ENCODE measurements at regions not wholly inside any gene's neighbourhood (a gene's known extent, or its start where the extent isn't known, plus 50 kb on each side); places are given as distances from the start of the nearest gene placed in this dataset.

GRCh38 chr2:84085562-84085961, 373.5 kb downstream of the SUCLG1 start:
- TF ChIP-seq, protein P1, sequence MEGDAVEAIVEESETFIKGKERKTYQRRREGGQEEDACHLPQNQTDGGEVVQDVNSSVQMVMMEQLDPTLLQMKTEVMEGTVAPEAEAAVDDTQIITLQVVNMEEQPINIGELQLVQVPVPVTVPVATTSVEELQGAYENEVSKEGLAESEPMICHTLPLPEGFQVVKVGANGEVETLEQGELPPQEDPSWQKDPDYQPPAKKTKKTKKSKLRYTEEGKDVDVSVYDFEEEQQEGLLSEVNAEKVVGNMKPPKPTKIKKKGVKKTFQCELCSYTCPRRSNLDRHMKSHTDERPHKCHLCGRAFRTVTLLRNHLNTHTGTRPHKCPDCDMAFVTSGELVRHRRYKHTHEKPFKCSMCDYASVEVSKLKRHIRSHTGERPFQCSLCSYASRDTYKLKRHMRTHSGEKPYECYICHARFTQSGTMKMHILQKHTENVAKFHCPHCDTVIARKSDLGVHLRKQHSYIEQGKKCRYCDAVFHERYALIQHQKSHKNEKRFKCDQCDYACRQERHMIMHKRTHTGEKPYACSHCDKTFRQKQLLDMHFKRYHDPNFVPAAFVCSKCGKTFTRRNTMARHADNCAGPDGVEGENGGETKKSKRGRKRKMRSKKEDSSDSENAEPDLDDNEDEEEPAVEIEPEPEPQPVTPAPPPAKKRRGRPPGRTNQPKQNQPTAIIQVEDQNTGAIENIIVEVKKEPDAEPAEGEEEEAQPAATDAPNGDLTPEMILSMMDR (IDR thresholded peaks at IDR 0.05 in 2 of 3, conservative IDR thresholded peaks at IDR 0.05 in 1 of 3; ENCODE audit: control insufficient read depth in 2 of 3, extremely low read depth in 1 of 3, insufficient read depth in 1 of 3, low read depth in 3 of 3, low read length in 3 of 3), result no peak
- TF ChIP-seq MTA3 (IDR thresholded peaks at IDR 0.05; ENCODE audit: borderline replicate concordance, low read length), result no peak
- TF ChIP-seq CBX5 (IDR thresholded peaks at IDR 0.05; ENCODE audit: low read depth), result no peak
- no peak for TF ChIP-seq TAF1 (IDR thresholded peaks at IDR 0.05; ENCODE audit: borderline replicate concordance, low read depth, low read length)
- no peak for TF ChIP-seq POLR2A (IDR thresholded peaks at IDR 0.05; ENCODE audit: low read depth, low read length)
- TF ChIP-seq RAD21 (IDR thresholded peaks at IDR 0.05; ENCODE audit: insufficient read depth, low read depth, low read length), result no peak
- no peak for TF ChIP-seq CHD2 (IDR thresholded peaks at IDR 0.05; ENCODE audit: borderline replicate concordance, low read depth, low read length)
- TF ChIP-seq, protein P2, sequence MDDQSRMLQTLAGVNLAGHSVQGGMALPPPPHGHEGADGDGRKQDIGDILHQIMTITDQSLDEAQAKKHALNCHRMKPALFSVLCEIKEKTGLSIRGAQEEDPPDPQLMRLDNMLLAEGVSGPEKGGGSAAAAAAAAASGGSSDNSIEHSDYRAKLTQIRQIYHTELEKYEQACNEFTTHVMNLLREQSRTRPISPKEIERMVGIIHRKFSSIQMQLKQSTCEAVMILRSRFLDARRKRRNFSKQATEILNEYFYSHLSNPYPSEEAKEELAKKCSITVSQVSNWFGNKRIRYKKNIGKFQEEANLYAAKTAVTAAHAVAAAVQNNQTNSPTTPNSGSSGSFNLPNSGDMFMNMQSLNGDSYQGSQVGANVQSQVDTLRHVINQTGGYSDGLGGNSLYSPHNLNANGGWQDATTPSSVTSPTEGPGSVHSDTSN (IDR thresholded peaks at IDR 0.05; ENCODE audit: insufficient replicate concordance, low read depth, low read length), result no peak
- TF ChIP-seq, protein P3, sequence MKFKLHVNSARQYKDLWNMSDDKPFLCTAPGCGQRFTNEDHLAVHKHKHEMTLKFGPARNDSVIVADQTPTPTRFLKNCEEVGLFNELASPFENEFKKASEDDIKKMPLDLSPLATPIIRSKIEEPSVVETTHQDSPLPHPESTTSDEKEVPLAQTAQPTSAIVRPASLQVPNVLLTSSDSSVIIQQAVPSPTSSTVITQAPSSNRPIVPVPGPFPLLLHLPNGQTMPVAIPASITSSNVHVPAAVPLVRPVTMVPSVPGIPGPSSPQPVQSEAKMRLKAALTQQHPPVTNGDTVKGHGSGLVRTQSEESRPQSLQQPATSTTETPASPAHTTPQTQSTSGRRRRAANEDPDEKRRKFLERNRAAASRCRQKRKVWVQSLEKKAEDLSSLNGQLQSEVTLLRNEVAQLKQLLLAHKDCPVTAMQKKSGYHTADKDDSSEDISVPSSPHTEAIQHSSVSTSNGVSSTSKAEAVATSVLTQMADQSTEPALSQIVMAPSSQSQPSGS (IDR thresholded peaks at IDR 0.05; ENCODE audit: low read length), result no peak
